ENCODE measurements at regions not wholly inside any gene's neighbourhood (a gene's known extent, or its start where the extent isn't known, plus 50 kb on each side); places are given as distances from the start of the nearest gene placed in this dataset.

DNA sequence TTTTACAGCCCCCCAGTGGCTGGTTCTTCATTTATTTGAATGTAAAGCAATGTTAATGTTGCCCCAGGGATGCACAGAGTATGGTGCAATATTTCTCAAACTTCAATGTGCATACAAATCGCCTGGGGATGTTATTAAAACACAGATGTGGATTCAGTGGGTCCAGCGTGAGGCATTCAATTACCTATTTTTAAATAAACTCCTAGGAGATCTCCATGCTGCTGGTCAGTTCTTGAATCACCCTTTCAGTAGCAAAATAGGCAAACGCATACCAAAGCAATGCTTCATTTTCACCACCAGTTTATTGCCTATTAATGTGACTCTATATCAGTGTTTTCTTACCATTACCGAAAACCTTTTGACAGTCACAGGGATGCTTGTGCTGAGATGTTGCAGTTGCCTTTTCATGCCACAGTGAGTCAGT is 530.7 kb downstream of the CBLN2 start:
- TF ChIP-seq CTCF (IDR thresholded peaks at IDR 0.05; ENCODE audit: unreplicated experiment) = no peak
- H3K27me3 Mint-ChIP-seq = no peaks in the 10 kb centered on the region
- H3K9me3 Mint-ChIP-seq (ENCODE audit: low read depth) = no peaks in the 10 kb centered on the region
- no peak for DNase-seq (ENCODE audit: low spot score, unreplicated experiment)
- H3K36me3 Mint-ChIP-seq (ENCODE audit: insufficient read depth) = no peaks in the 10 kb centered on the region
- no peak overlapping the region for H3K27ac Mint-ChIP-seq
- H3K4me3 Mint-ChIP-seq (ENCODE audit: low read depth) = no peak overlapping the region
- H3K4me1 Mint-ChIP-seq (ENCODE audit: low read depth) = peaks cover 2% of the 10 kb centered on the region

DNA sequence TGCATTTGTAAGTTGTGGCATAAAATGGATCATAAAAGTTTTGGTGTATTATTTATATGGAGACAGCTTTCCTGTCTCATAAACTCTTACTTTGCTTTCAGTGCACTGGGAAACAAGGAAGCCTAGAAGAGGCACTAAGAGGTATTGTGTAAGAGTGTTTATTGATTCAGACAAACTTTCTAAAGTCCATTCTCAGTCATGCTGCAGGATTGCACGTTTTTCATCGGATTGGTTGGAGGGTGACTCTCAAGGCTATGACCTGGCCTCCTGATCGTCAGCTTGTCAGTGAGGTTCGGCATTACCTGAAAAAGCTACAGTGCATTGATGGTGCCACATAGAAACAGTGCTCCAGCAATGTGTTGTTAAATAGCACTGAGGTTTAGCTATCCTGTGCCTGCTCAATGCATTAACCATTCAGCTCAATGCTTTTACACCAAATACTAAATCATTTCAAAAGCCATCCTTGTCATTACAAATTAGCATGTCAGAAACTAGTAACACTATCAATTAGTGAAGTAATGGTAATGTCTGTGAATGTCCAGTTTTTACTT is 545.5 kb downstream of the CBLN2 start:
- no peak overlapping the region for H3K4me3 Mint-ChIP-seq (ENCODE audit: low read depth)
- no peak overlapping the region for H3K27ac Mint-ChIP-seq
- DNase-seq (ENCODE audit: low spot score, unreplicated experiment) = no peak
- H3K4me1 Mint-ChIP-seq (ENCODE audit: low read depth) = no peaks in the 10 kb centered on the region
- no peaks in the 10 kb centered on the region for H3K27me3 Mint-ChIP-seq
- H3K9me3 Mint-ChIP-seq (ENCODE audit: low read depth) = peaks cover 7% of the 10 kb centered on the region
- no peaks in the 10 kb centered on the region for H3K36me3 Mint-ChIP-seq (ENCODE audit: insufficient read depth)
- TF ChIP-seq CTCF (IDR thresholded peaks at IDR 0.05; ENCODE audit: unreplicated experiment) = no peak

- DNase-seq (ENCODE audit: low spot score, unreplicated experiment) = no peak
- Mint-ChIP-seq H3K27ac (no peak overlapping the region), H3K27me3 (no peaks in the 10 kb centered on the region), H3K36me3 (ENCODE audit: insufficient read depth) (no peaks in the 10 kb centered on the region), H3K4me3 (ENCODE audit: low read depth) (no peak overlapping the region), H3K9me3 (ENCODE audit: low read depth) (peaks cover 2% of the 10 kb centered on the region), H3K4me1 (ENCODE audit: low read depth) (no peaks in the 10 kb centered on the region)
- no peak for TF ChIP-seq CTCF (IDR thresholded peaks at IDR 0.05; ENCODE audit: unreplicated experiment)
Observed at GRCh38 chr18:71995904-71996465, 548.2 kb downstream of the CBLN2 start.

DNA sequence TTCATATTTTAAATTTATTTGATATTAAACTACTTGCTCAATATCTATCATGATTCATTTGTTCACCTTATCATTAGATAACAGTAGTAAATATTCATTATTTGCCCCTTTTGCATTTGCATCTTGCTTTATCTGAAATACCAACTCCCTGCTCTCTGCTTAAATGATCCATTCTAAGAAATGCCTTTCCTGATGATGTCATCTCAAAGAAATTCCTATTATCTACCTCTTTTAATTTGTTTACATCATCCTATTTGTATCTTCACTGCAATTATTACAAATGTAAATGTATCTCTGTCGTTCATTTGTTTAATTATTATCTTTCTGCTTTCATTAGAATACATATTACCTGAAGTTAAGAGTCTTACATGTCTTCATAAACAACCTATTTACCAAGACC is 549.9 kb downstream of the CBLN2 start:
- Mint-ChIP-seq H3K9me3 (ENCODE audit: low read depth) (no peaks in the 10 kb centered on the region), H3K4me1 (ENCODE audit: low read depth) (no peaks in the 10 kb centered on the region), H3K36me3 (ENCODE audit: insufficient read depth) (no peaks in the 10 kb centered on the region), H3K4me3 (ENCODE audit: low read depth) (no peak overlapping the region), H3K27ac (no peak overlapping the region), H3K27me3 (no peaks in the 10 kb centered on the region)
- no peak for TF ChIP-seq CTCF (IDR thresholded peaks at IDR 0.05; ENCODE audit: unreplicated experiment)
- no peak for DNase-seq (ENCODE audit: low spot score, unreplicated experiment)

- Mint-ChIP-seq H3K27me3 (no peaks in the 10 kb centered on the region), H3K4me1 (ENCODE audit: low read depth) (no peaks in the 10 kb centered on the region), H3K9me3 (ENCODE audit: low read depth) (peaks cover 2% of the 10 kb centered on the region), H3K36me3 (ENCODE audit: insufficient read depth) (no peaks in the 10 kb centered on the region), H3K27ac (no peak overlapping the region), H3K4me3 (ENCODE audit: low read depth) (no peak overlapping the region)
- no peak for TF ChIP-seq CTCF (IDR thresholded peaks at IDR 0.05; ENCODE audit: unreplicated experiment)
- DNase-seq (ENCODE audit: low spot score, unreplicated experiment) = no peak
Observed at GRCh38 chr18:71989616-71990015, 554.5 kb downstream of the CBLN2 start.
